Hippocampal formation (tissue), 2 donors: ENCODE measurements at regions not wholly inside any gene's neighbourhood (a gene's known extent, or its start where the extent isn't known, plus 50 kb on each side); places are given as distances from the start of the nearest gene placed in this dataset.

Experiments used
- DNase-seq, 2 donors: peaks; one replicate each; lab custom pipeline; 2025; lab: John Stamatoyannopoulos, UW

DNA sequence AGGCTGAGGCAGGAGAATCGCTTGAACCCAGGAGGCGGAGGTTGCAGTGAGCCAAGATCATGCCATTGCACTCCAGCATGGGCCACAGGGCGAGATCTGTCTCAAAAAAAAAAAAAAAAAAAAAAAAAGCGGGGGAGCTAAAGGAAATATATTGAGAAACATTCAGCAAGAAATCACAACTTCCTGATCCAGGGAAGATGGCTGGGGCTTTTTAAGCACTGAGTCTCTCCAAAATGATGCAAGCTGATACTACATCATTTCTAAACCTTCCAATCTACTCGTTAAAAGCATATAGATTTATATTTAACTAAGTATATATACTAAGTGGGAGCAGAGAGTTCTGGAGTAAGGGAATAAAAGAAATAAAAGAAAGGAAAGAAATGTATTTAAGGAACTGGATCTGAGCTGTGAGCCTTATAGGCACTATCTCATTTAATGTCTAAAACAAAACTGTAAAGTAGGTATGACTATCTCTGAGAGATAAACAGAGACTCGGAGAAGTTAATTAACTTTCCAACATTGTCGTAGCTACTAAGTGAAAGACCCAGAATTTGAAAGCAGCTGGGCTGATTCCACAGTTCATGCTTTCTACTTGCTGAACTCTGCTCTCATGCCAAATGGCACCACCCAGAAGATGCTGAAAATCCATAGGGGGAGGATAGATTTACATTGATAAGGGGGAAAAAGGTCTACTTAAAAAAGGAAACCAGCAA lies 215.0 kb upstream of the MARCKS start:
- no peak for DNase-seq

DNA sequence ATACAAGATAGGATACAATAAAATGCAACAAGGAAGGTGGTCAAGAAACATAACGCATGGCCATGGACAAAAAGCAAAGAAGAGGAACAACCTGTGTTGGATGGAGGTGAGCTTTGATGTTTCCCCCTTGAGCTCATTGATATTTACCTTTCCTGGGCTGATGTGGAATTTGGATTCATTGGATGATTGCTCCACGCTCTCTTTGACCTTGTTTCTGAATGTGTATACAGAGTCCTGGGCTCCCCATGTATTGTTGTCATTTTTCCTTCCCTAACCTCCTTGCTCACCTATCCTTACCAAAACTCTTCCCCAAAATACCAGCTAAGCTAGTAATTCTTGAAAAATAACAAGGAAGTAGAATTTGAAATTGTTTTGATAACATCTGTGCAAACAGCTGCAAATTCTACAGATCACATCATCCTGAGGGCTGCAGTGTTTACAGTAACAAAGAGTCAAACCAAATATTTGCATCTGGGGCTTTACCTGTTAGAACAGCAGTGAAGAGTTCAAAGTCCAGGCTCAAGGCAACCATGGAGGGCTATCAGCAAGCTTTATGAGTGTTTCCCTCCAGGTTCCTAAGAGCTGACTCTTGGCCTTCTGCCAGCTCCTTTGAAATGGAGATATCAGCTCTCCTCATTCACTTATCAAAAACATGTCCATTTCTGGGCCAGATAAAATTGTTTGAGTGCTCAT lies 214.3 kb upstream of the MARCKS start:
- DNase-seq = no peak

DNA sequence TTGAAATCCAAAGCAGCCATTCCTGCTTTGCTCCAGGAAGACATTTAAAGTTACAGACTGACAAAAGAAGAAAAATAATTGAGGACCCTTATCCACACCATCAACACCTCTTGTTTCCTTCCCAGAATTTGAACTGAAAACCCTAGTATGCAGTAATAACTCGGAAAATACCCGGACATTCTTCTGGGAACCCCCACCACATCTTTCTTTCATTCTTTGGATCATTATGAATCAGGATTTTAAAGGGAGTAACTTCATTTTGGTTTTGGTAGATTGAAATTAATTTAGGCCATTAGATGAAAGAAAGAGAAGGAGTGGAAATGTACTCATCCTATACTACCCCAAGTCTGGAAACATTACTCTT lies 213.8 kb upstream of the MARCKS start:
- no peak for DNase-seq

DNA sequence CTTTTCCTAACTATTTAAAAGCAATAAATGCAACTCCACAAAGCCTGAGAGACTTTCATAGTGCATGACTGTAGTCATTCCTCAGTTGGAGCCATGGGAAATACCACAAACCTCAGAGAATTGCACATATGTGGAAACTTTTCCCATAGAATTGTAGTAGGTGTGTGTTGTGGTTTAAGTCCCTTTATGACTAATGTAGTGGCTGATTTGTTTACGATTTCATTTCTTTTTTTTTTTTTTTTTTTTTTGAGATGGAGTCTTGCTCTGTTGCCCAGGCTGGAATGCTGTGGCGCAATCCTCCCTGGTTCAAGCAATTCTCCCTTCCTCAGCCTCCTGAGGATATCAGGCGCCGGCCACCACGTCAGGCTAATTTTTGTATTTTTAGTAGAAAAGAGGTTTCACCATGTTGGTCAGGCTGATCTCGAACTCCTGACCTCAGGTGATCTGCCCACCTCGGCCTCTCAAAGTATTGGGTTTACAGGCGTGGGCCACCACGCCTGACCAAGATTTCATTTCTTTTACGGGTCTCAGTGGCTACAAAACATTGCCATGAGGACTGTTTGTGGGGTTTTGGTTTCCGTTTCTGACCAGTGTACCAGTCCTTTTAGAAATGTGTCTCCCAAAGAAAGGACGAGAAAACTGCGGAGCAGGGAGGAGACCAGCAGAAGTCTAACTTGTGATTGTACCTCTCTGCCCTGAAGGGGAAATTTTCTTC lies 212.1 kb upstream of the MARCKS start:
- DNase-seq = no peak

DNA sequence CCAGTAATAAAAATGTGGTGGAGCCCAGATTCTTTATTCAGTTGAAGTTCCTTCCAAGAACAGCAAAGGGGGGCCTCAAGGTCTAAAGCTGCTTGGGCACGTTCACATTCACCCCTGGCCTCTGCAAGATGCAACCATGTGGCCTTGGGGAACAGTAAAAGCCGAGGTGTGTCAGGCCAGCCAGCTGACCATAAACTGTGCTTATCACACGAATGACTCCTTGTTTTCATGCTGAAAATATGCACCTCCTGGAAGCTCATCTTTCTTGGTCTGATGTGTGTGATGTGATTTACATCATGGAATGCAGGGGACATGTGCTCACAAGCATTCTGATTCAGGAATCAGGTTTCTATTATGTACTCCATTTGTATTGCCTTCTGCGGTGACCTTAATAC lies 211.6 kb upstream of the MARCKS start:
- no peak for DNase-seq

DNA sequence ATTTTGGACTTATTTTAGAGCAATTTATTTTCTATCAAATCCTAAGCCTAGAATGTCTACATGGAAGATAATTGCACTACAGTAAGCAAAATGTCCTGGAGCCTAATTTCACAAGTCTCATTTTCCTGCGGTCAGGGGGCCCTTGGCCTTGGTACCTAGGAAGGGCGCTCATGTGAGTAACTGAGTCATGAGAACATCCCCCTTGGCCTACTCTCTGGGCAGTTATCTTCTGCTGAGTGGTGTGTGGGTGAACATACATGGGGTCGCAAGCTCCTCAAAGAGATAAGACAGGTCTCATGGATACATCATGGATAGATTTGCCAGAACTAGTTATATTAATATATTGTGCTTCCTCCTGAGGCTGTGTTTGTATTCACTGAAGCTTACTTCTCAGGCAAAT lies 211.2 kb upstream of the MARCKS start:
- no peak for DNase-seq

DNA sequence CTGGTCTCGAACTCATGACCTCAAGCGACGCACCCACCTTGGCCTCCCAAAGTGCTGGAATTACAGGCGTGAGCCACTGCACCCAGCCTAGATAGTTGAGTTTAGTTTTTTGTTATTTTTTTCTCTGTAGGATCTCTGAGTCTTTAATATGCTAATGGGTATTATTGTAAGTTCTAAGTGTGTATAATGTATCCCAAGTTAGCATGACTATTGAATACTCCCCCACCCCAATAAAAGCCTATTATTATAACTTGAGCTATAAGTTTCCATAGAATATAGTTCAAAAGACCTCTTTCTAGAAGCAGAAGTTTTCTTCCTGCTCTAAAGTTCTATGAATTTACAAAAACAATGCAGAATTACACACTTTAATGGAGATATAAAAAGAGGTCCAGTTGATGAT lies 210.4 kb upstream of the MARCKS start:
- no peak for DNase-seq

DNA sequence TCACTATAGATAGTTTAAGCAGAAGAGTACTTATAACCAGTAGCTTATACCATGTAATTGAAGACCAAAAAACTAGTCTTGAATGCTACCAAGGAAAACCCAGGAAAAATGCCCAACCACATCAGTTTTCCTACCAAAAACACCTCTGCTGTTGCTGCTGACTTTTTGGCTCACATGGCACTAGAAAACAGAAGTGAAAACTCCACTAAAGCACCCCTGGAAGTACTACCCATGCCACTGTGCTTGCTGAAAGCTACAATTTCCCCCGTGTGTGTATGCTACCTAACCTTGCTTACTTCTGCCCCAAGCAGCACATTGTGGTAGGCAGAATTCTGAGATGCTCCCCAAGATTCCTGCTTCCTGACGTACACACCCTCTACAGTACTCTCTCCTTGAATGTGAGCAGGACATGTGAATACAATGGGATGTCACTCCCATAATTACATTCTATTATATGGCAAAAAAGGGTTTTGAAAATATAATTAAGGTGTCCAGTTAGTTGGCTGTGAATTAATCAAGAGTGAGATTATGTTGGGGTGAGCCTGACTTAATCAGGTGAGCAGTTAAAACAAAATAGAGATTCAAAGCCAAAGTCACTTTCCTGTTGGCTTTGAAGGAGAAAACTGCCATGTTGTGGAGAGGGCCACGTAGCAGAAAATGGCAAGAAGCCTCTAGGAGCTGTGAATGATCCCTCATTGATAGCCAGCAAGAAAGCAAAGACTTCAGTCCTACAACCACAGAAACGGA lies 209.8 kb upstream of the MARCKS start:
- no peak for DNase-seq

DNA sequence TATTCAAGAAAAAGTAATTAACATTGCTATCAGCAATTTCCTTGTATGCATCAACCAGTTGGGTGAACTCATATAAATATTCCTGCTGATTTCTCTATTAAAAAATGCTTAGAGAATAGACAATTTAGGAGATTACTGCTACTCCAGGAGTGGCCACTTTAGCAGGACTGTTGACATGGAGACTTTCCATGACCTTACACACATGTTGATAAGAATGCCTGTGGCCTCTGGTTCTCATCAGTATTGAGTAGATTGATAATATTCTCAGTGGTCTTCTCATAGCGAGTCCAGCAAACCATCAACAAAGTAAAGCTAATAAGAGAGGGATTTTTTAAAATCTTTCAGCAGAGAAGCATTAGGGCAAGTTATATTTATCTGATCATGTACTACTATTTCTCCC lies 208.4 kb upstream of the MARCKS start:
- DNase-seq = no peak

DNA sequence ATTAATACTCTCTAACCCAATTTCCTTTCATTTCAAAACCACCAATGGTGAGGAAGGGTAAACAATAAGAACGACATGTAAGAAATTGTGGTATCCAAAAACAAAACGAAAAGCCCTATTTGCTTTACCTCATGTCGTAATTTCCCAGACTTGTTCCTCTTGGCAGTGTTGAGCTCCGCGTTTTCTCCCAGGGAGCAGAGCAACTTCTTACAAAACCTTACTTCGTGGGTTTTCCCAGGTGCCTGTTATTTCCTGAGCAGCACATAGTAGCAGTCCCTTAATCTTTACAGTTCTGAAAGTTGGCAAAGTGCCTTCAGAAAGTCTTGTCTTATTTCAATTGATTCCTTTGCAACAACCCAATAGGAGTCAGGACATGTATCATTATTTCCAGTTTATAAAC lies 207.9 kb upstream of the MARCKS start:
- no peak for DNase-seq

DNA sequence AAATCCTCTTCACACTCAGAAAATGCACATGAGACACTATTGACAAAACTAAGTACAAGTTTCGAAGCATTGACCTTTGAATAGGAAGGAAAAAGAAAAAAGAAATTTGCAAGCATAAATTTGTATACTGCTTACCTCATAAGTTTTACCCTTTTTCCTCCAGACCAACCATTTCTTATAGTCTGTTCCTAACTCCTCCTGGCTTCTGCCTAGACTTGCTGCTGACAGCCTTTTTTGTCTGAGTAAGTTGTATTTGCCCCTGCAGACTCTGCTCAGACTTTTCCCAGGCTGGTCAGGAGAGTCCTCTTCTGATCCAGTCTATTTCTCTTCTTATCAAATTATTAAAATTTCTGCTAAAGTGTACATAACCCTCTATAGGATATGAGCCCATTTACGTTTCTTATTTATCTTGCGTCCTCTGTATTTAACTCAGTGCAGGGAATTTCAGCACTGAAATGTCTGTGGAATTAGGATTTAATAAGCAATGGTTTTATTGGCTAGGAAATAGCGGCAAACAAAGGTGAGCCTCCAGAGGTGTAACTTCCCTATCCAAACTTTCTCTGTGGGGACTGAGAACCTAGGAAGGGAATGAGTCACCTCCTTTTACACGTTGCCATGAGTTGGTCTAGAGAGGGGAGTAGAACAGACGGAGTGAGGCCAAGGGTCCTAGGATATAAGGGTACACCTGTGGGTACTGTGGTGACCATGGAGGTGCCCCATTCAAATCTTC lies 207.1 kb upstream of the MARCKS start:
- no peak for DNase-seq

DNA sequence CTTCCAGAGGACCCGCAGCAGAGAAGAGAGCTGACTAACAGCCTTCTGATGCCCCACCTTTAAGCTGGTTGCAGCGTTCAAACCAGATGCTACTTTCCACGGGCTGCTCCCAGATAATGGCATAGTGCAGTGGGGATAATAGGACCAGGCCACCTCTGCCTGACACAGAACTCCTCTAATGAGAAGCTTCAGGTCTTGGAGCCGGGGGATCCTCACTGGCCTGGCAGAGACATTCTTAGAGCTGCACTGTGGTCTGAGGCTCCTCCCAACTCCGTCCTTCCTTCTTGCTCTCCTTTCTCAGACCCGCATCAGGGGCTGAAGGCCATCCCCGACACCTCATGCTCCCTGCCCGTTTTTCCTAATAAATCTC lies 206.6 kb upstream of the MARCKS start:
- DNase-seq = no peak

DNA sequence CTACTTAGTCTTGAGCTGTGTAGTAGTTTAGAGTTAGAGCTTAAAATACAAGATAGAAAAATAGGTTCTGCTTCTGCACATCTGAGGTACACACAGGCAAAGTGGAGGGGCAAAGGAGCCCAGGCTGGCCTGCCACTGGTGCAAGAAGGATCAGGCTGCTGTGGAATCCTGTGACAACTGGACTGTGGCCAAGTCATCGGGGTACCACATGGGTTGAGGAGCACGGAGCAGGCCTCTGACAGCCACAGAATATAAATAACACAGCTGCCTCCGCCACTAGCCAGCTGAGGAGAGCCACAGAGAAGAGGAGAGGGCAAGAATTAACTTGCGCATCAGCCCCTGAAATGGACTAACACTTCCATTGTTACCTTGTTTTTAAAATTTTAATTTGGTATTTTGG lies 206.0 kb upstream of the MARCKS start:
- peak in 1 of 2 donors; percentile 60 for DNase-seq

DNA sequence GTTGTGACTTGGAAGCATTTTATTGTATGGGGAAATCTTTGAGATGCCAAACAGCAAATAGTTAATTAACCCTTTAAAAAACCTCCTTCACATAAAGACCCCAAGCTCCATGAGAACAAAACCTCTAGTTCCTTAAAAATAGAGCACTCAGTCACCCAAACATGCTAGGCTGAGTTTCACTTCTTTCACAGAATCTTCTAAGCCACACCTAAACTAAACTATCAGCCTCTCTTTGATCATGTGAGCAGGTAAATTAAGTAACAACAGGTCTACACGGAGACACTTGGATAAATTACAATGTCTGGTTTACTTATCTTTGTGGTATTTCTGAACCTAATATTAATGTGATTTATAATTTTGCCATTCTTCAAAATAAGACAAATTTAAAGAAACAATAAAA lies 205.2 kb upstream of the MARCKS start:
- no peak for DNase-seq

DNA sequence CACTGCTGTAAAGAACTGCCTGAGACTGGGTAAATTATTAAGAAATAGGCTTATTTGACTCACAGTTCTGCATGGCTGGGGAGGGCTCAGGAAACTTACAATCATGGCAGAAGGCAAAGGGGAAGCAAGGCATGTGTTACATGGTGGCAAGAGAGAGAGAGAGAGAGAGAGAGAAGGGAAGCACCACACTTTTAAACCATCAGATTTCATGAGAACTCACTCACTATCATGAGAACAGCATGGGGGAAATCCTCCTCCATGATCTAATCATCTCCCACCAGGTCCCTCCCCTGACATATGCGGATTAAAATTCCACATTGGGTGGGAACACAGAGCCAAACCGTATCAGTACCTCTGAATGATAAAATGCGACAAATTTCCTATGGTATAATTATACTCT lies 203.9 kb upstream of the MARCKS start:
- DNase-seq = no peak

DNA sequence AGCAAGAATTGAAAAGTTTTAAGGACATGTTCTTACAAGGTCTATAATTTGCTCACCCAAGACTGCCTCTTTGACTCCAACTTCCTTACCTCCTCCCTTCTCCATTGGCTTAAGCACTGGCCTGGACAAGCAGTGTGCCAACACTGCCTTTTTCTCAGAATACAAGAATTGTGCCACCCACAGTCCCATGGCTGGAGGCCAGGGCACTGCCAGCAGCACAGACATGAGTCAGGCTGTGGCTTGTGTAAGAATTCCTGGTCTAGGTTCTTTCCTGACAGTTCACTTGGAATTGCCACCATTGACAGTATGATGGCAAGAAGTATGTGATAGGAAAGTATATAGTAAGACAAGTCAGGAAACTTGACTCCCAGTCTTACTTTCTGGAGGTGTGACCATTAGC lies 202.7 kb upstream of the MARCKS start:
- peak; percentile 42 to 53 for DNase-seq

DNA sequence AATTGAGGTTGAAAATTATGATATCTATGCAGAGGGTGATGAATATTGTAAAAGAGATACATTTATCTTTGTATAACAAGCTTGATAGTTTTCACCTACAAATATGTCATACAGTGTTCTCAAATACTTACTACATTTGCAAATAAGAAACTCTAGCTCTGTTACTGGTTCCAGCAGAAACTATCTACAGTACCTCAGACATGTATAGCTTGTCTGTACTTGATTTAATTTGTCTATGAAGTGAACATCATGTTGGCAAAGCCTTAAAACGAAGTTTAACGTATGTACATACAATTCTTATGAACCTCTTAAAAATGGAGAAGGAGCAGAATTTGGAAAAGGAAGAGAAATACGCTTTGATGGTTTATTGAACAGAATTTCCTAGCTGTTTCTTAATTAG lies 201.4 kb upstream of the MARCKS start:
- no peak for DNase-seq

DNA sequence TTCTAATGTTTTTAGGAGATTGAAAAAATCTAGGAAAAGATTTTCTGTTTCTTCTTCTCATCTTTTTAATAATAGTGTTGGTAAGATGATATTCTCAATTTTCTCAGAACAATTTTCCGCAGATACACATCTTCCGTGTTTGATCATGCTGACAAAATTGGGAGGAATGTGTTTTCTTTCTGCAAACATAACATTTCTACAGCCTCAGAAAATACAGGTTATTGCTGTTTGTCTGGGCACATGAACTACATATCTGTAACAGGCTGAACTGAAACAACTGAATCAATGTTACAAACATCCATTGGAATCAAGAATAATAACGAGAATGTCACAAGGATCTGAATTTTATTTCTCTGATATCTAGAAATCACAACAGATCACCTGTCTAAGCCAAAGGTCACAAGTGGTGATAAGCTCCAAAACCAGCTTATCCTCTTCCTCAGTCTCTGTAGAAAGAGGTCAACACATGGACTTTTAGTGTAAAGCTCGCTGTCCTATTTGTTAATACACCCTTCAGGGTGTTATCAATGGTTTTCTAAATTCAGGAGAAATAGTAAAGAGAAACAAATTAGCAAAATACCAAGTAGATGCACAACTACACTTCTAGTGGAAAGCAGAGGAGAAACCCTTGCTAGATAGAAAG lies 197.3 kb upstream of the MARCKS start:
- no peak for DNase-seq

DNA sequence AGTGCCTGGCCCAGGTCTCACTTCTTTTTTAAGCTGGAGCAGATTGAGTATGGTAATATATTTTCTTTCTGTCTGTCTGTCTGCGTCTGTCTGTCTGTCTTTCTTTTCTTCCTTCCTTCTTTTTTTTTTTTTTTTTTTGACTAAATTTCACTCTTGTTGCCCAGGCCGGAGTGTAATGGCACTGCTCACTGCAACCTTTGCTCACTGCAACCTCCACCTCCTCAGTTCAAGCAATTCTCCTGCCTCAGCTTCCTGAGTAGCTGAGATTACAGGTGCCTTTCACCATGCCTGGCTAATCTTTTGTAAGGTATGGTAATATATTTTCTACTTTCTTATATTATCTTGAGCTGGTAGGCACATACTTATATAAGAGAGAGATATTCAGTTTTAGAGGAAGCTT lies 196.3 kb upstream of the MARCKS start:
- DNase-seq = no peak

DNA sequence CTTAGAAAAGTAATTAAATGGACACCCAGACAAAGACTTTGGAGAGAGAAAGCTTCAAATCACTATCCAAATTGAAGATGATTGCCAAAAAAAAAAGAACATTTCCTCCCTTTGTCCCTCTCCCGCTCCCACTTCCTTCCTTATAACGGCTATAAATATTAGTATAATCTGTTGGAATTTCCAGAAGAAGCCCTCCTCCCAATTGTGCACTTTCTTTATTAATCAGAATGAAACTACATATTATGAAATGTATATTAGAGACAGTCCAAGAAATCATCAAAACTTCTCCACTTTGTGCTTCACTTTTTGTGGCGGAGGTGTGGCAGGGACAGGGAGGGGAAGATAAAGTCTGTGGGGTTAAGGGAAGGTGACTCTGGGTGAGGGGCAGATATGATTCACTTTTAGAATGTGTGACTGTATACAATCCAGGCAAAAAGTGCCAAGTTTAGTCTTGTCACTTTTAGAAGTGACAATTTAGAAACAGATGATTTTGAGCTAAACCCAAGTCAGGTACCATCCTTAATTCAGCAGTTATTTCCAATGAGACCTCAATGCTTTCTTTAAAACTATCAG lies 195.0 kb upstream of the MARCKS start:
- no peak for DNase-seq

DNA sequence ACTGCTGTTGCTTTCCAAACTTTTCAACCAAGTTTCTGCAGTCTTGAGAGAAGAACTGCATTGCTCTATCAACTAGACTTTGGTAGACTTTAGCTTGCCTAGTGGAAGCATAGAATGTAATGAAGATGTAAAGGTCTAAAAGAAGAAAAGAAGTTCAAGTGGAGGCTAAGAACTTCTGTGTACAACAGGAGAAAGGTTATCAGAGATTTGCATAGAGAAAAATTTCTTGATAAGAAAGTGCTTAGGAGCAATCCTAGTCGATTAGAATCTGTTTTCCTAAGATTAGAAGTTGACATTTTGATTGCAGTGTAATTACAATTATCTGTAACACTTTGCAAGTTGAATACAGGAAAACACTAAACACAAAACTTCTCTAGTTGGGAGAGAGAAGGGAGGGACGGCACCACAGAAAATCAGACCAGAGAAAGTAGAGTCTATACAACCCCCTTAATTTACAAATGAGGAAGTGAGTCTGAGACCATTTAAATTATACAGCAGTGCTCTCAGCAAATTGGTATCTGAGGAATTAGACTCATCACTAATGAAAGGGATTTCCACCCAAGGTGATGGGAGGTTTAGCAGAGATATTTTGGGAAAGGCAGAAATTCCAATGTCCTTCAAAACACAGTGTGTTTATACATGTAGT lies 194.3 kb upstream of the MARCKS start:
- no peak for DNase-seq
